Fibroblast of skin of right biceps (primary cell): ENCODE measurements at regions not wholly inside any gene's neighbourhood (a gene's known extent, or its start where the extent isn't known, plus 50 kb on each side); places are given as distances from the start of the nearest gene placed in this dataset.

Experiments used
- DNase-seq: peaks from one replicate; pipeline ENCODE4 v3.0.0-alpha.2; 2013

DNA sequence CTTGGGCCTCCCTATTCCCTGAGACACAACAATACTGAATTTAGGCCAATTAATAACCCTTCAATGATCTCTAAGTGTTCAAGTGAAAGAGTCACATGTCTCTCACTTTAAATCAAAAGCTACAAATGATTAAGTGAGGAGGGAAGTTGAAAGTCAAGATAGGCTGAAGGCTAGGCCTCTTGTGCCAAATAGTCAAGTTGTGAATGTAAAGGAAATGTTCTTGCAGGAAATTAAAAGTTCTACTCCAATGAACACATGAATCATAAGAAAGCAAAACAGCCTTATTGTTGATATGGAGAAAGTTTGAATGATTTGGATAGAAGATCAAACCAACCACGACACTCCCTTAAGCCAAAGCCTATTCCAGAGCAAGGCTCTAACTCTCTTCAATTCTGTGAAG lies 286.9 kb downstream of the MEIS1 start:
- DNase-seq, result no peak

DNA sequence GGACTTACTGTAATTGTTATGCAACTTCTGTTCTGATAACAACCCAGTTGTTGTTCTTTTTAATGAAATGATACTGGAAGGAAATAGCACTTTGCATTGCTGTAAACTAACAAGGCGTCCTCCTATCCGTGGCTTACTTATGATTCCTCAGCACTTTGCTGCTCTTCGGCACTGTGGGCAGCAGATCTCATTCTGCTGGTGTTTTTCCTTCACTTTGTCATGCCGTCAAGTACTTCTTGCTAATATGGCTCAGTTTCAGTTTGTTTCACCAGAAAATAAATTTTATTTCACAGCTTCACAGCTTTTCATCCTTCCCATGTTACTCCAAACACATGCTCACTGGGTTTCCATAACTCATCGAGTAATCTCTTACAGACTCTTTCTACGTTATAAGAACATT lies 289.3 kb downstream of the MEIS1 start:
- no peak for DNase-seq

DNA sequence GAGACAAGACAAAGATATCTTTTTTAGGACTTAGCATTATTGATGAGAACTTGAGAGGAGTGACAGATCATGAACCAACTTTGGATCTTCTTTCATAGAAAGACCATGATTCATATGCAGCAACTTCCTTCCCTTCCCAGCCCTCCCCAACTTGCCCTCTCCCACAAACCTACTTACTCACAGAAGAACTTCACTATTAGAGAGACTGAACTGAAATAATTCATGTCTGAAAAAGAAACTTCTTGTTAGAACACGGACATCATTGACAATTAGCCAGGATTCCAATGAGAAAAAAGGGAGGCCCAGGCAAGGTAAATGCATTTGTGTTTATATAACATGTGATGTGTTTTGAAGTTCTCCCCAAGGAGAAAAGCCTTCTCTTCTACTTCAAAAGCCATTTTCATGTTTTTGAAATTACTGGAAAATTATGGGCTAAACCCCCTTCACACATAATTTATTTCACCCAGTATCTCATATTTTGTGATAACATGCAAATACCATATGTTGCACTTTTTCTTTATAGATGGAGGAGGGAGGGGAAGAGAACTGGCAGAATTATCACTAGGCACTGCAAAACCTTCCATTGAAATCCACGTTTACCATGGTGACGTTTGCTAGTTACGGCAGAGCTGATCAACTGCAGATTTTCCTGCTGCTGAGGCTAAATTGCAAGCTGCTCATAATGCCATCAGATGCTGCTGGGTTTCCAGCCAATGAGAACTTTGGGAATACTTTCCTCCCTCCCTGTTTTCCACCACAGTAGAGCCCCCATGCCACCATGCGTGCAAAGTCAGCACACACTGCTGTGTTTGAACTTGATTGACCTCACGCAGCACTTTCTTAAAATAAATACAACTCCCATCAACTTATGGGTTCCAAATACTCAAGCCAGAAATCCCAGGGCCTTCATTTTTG lies 294.7 kb downstream of the MEIS1 start:
- DNase-seq, result peak; percentile 70

DNA sequence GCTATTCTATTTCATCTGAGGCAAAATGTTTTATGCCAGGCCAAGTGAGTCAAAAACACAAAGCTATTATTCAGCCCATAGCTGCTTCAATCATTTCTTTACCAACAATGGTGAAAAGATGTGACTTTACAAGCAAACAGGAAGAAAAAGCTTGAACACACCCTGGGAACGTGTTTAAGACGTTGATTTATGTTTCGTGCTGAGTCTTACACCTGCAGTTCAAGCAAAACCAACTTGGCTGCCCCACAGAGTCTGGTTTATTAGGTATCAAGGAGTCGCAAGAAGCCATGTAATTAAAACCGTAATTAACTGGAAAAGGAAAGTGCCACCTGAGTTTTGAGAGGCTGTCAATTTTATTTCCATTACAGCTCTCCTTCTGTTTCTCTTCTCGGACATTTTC lies 295.5 kb downstream of the MEIS1 start:
- DNase-seq, result no peak

DNA sequence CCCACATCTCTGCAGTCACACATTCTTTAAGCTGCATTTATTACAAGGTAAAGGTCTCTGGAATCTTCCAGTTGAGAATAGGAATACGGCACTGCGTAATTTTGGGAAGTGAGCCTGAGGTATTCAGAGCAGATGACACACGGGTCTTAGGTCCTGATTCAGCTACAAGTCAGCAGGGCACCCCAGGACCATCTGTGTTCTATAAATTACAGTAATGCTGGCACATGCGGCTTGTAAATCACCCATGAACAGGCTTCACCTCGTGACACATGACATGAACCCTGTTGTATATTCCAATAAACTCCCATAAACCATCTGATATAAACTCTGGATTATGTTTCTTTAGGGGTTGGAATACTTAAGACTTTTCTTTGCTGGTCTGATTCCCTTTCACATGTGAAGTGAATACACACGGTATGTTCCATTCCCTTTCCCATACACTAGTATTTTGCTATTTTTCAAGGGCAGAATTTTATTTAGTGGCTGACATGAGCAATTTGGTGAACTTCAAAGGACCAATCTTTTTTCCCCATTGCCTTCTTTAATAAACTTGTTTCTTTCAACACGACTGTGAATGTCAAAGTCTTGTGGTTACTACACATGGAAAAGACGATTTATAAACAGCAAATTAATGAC lies 298.6 kb downstream of the MEIS1 start:
- peak; percentile 27 for DNase-seq

DNA sequence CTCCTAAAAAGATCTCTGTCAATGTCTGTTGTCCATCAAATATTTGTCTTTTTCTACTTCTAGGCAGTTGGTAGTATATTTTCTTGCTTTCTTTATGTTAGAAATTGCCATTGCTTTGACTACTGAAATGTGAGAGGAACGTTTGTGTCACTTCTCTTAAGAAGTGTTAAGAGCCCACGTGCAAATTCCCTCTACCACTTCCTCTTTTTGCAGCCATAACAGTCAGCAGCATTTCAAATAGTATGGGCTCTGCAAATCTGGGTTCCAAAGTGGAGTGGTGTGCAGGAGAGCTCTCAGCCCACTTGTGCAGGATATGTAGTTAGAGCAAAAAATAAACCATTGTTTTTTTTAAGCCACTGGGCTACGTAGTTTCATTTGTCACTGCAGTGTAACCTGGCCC lies 314.0 kb downstream of the MEIS1 start:
- DNase-seq, result no peak

DNA sequence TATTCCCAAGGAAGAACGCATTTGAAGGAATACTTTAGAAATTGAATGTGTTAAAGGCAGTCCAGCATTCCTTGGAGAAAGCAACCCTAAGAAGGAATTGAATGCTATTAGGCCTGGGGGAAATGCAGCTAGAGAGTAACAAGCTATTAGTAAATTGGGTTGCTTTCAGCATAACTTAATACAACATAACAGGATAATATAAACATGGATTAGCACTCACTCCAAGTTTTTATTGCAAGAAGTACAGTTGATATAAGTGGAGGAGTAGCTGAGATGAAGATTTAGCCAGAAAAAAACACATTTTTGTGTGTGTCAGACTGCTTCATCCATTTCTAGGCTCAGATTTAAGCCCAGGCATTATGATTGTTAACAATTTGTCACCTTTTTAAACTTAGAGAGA lies 314.6 kb downstream of the MEIS1 start:
- DNase-seq, result no peak

DNA sequence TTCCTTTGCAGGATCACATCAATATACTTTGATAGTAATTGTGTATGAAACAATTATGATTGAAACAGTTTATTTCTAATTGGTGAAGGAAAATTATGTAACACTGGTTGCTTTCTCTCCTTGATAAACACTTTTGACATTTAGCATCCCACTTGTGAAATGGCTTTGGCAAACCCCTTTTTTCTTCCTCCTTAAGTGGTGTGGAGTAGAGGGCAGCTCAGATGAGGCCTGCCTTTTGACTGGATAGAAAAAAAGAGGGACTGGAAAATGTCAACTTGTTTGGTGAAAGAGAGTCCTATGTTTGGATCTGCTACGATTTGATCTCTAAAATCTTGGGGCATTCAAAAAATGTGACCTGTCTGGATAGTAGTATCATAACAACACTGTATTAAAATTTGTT lies 318.3 kb downstream of the MEIS1 start:
- DNase-seq, result no peak

DNA sequence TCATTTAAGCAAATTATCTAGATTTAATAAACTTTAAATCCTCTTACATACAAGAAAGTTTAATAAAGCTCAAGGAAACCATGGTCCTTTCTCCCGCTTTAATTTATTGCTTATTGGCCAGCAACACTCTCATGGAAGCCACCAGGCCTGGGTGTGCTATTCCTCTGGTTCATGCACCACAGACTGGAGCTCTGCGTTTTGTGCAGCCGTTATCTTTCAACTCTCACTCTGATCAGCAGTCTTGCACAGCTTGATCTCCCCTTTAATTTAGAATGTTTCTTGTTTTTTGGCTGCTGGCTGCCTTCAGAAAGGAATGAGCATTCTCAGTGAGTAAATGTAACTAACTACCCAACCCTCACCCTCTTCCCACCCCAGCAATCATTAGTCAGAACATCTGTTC lies 318.7 kb downstream of the MEIS1 start:
- no peak for DNase-seq

DNA sequence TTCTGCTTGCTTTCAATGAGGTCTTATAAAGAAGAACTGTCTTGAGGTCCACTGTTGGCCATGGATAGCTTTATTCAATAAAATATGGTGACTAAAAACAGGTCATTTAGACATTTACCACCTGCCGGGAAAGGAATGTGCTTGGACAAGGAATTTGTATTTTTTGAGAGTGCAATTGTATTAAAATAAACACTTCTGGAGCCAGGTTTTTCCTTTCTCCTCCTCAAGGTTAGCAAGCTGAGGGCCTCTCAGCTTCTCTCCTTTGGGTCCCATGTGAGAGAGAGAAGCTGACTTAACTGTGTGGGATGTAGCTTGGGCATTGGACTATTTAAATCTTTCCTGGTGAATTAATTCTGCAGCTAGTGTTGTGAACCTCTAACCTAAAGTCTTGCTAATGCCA lies 321.0 kb downstream of the MEIS1 start:
- no peak for DNase-seq

DNA sequence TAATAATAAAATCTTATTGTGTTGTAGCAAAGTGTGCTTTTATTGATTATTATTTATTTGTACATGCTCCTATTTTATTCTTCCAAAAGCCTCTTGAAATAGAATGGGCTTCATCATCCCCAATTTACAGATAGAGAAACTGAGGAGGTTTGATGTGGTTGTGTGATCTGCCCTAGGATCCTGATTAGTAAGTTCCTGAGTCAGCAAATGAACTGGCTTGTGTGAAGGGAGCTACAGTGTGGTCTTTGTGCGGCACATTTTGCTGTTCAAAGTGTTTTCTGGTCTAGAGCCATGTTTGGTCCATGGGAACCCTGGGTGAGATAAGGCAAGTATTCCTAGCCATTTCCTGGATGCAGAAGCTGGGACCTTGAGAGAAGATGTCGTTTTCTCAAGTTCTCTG lies 326.9 kb downstream of the MEIS1 start:
- DNase-seq, result no peak

DNA sequence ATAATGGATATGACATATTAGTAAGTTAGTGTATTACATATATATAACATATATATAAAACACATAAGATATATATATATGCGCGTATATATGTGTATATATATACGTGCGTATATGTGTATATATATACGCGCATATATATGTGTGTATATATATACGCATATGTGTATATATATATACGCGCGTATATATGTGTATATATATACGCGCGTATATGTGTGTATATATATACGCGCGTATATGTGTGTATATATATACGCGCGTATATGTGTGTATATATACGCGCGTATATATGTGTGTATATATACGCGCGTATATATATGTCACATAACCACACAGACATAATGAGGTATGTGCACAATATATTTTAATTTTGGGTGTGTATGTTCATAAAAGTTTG lies 327.8 kb downstream of the MEIS1 start:
- no peak for DNase-seq

DNA sequence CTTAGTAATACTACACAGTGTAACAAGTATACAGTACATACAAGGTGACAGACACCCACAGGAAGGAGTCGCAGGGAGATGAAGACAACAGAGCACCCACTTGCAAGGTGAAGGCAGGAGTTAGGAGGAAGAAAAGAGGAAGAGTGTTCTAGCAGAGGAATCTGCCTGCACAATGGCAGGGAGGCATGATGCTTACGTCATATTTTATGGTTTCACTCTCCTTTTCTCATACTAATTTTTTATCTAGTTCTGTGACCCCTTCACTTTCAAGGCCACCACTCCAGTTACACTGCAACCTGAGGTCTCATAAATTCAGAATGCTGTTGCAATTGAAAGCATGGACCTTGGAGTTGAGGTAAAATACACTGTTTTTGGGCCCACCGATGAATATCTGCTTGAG lies 331.7 kb downstream of the MEIS1 start:
- DNase-seq, result no peak

DNA sequence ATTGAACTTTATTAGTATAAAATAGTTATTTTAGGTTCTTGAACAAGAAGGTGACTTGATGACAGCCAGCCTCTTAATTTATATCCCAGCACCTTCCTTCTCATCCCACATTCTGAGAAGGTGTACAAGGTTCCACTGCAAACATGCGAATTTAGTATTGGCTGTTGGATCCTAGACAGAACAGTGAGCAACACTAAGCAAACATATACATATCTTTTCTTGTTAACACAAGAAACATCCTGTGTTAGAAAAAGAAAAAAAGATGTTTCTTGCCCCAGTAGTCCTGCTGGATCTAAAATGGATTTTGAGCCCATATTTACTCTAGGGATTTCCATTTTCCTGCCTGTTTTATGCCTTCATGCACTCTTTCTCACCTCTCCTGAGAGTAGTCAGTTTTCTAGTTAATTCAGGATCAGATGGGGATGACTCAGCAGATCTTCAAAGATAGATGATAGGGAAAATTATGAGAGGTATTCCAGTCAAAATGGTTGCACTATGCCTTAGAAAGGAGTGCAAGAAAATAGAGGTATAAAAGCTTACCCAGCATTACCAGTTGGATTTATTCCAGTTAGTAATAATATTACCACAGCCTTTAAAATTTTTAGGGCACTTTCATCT lies 336.5 kb downstream of the MEIS1 start:
- peak; percentile 25 for DNase-seq

DNA sequence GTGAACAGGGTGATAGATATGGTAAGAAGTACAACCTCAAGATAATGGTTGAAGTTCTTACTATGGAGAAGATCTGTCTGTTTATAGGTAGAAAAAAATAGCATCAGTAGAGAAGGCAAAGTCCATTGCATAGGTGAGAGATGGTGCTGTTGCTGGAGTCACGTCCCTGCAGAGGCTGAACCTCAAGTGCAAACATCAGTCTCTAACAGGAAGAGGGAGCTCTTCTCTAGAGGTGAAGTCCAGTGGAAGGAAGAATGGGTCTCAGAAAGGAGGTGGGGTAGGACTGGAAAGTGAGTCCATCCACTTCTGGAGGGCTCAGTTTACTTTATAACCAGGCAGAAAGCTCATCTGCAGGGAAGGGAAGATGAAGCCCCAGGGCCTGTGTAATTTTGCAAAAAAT lies 337.7 kb downstream of the MEIS1 start:
- DNase-seq, result no peak

DNA sequence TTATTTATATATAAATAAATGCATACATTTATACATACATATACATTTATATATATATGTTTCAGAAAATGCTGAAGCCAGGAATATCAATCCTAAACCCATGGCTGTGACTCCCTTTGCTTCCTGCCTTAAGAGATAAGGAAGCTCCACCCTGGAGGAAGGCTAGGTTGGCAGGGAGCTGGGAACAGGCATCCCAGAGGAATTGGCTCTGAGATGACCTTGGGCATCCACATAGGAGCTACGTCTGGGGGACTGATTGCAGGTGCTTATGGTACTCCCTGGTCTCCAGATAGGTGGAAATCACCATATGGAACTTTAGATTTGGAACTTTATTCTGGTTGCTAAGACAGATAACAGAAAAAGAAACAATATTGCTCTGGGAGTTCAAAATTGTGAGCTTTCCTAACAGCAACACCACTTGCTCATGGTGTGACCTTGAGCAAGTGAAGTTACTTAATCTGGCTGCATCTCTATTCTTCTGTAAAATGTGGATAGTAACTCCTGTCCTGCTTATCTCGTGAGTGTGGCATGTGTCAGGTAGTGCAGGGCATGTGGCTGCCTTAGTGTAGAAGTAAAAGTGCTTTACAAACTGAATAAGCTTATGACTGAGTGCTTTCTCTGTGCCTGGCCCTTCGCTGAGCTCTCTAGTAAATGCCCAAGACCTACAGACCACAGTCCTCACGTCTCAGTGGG lies 341.0 kb downstream of the MEIS1 start:
- no peak for DNase-seq

DNA sequence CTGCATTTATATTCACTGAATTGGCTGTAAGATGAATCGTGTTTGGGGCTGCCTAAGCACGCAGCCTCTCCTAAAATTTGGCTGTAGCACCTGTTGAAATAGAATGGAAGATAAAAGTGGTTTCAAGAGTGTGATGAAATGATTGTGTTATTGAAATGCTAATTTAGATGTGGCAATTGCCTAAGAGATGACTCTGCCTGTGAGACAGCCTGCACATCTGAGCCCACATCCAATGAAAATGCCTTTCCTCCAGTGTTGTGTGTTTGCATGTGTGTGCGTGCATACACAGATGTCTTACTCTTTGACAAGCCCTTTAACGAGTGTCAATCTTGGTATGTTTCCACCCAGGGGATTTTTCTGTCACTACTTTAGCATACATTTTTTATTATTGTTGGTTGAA lies 346.9 kb downstream of the MEIS1 start:
- DNase-seq, result no peak

DNA sequence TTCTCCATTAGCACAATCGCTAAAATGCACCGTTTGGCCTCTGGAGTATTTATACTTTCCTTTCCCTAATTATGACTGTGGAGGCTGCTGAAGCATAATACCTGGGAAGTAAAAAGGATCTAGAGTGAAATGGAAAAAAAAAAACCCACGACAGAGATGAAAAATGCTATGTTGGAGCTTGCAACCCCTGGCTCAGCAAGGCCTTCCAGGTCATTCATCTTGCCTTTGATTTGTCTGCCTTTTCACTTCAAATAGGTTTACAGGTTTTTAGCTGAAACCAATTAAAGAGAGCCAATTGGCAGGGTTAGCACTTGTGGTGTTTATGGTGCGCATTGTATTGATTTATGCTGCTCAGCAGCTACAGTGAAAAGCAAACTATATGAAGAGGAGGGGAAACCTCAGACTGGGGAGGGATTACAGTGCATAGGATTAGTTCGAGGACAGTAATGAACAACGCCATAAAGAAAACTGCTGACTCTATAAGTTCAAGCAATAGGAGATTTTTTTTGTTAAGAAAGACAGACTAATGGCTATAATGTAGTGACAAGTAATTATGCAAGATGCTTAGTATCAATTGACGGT lies 347.9 kb downstream of the MEIS1 start:
- no peak for DNase-seq

DNA sequence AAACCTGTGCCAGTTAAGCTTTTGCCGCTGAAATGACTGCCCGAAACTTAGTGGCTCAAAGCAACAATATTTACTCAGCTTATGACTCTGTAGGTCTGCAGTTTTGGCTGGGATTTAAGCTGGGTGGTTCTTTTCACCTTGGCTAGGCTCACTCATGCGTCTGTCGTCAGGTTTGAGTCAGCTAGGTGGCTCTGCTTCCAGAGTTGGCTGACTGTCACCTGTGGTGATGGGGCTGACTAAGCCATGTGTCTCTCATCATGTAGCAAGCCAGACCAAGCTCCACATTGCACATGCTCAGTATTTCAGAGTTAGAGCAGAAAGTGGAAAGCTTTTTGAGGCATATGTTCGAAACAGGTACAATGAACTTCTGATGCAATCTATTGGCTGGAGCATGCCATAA lies 354.8 kb downstream of the MEIS1 start:
- DNase-seq, result peak; percentile 35

DNA sequence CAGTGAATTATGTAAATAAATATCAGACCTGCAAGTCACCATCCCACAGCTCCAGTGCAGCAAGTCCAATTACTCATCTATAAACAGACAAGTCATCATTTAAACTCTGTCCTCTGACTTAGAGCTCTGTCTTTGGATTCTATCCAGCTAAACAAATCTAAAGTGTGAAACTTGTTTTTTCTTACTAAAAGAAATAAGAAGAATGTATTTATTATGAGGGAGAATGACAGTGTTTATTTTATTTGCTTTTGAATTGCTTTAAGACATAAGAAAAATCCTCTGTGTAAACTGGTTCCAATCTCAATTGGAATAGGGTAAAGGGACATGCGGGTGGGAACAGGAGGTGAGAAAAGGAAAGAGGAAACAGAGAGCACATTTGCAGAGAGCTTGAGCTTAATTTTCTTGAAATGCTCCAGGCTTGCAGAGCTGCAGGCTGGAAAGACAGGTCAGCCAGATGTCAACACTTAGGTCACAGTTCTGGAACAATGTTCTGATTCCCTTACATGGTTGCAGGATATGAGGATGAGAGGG lies 355.8 kb downstream of the MEIS1 start:
- DNase-seq, result peak; percentile 60

DNA sequence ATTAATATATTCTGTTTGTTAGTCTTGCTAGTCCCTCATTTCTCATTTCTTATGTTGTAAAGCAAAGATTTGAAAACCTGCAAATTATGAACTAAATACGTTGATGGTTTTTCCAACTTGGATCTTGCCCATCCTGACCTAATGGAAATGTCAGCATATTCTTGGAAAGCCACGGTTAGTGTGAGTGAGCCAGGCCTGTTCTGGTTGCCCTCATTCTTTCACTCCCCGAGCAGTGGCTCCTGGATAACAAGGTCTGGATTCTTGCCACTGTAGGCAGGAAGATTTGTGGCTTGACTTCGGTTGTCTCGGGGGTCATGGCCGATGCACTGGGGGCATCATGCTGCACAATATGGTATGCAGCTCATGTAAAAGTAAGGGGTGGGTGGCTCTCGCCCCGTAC lies 359.1 kb downstream of the MEIS1 start:
- no peak for DNase-seq

DNA sequence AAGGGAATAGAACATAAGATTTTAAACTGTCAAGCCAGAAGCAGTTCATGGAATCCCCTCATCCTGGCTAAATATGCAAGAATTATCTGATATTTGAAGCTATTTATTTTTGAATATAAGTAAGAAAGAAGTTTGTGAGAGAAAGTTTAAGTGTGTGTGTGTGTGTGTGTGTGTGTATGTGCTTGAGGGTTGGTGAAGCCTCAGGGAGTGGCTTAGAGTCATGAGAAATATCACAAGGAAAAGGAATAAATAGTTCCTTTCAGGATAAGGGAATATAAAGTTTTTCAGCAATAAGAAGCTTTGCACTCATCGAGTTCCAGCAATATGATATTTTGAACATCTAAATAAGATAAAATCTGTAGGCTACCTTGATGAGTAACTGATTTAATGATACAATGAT lies 359.6 kb downstream of the MEIS1 start:
- DNase-seq, result no peak

DNA sequence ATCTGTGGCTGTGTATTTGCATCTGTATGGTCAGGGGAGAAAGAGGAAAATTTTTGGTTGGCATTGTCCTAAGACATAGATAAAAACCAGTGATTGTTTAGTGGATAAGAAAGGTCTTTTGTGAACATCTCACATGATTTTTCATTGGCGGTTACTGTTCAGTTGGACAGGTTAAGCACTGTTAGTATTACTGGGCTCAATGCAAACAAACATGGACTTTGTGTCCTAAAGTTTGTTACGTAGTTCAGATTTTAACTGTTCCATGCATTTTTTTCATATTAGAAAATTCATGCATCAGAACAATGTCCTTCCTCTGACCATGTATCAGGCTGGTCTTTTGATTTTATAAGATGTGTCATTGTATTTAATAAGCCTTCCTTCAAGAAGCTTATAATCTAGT lies 368.0 kb downstream of the MEIS1 start:
- DNase-seq, result no peak
